ENCODE measurements at regions not wholly inside any gene's neighbourhood (a gene's known extent, or its start where the extent isn't known, plus 50 kb on each side); places are given as distances from the start of the nearest gene placed in this dataset.

- ChIA-PET CTCF (interaction anchor here (2.8 to 3.2 kb wide), 2 partner anchors 13 to 368 kb away, joined by 13 to 24 read pairs; no protein-coding TSS in a partner anchor), POLR2A (no interaction called here)
- DNase-seq (ENCODE audit: low read depth, low spot score), result no peak
- no peak overlapping the region for H3K4me3 ChIP-seq (ENCODE audit: low read depth, low read length)
- no peak for TF ChIP-seq CTCF (IDR thresholded peaks at IDR 0.05; ENCODE audit: insufficient read depth, low read length, missing control alignments)
Measured at GRCh38 chr7:45982907-45983719, 62.0 kb upstream of the IGFBP3 start.

- DNase-seq (ENCODE audit: low read depth, low spot score), result no peak
- H3K4me3 ChIP-seq (ENCODE audit: low read depth, low read length), result no peak overlapping the region
- POLR2A ChIA-PET, result no interaction called here
- CTCF ChIA-PET, result interaction anchor here (1.3 kb wide), 1 partner anchor 59 kb away, joined by 4 read pairs; no protein-coding TSS in a partner anchor
- TF ChIP-seq CTCF (IDR thresholded peaks at IDR 0.05; ENCODE audit: insufficient read depth, low read length, missing control alignments), result no peak
Measured at GRCh38 chr7:45982132-45982531, 61.1 kb upstream of the IGFBP3 start.

- CTCF ChIA-PET, result interaction anchor here (1.0 to 1.3 kb wide), 2 partner anchors 12 to 58 kb away, joined by 3 to 4 read pairs; no protein-coding TSS in a partner anchor
- TF ChIP-seq CTCF (IDR thresholded peaks at IDR 0.05; ENCODE audit: insufficient read depth, low read length, missing control alignments), result no peak
- no peak for DNase-seq (ENCODE audit: low read depth, low spot score)
- H3K4me3 ChIP-seq (ENCODE audit: low read depth, low read length), result no peak overlapping the region
- POLR2A ChIA-PET, result no interaction called here
Measured at GRCh38 chr7:45980973-45981372, 59.9 kb upstream of the IGFBP3 start.

GRCh38 chr7:45980181-45980905, 59.3 kb upstream of the IGFBP3 start:
- POLR2A ChIA-PET, result no interaction called here
- H3K4me3 ChIP-seq (ENCODE audit: low read depth, low read length), result no peak overlapping the region
- CTCF ChIA-PET, result interaction anchor here (1.0 kb wide), 3 partner anchors 13 to 76 kb away, joined by 3 read pairs; no protein-coding TSS in a partner anchor
- TF ChIP-seq CTCF (IDR thresholded peaks at IDR 0.05; ENCODE audit: insufficient read depth, low read length, missing control alignments), result peak; percentile 45
- DNase-seq (ENCODE audit: low read depth, low spot score), result no peak

- DNase-seq (ENCODE audit: low read depth, low spot score), result no peak
- TF ChIP-seq CTCF (IDR thresholded peaks at IDR 0.05; ENCODE audit: insufficient read depth, low read length, missing control alignments), result no peak
- CTCF ChIA-PET, result interaction anchor here (1.0 kb wide), 3 partner anchors 14 to 77 kb away, joined by 3 read pairs; no protein-coding TSS in a partner anchor
- H3K4me3 ChIP-seq (ENCODE audit: low read depth, low read length), result no peak overlapping the region
- POLR2A ChIA-PET, result no interaction called here
Measured at GRCh38 chr7:45979275-45980180, 58.5 kb upstream of the IGFBP3 start.

Data from AG04449 (cell line).